HCT116 (cell line): ENCODE measurements at regions not wholly inside any gene's neighbourhood (a gene's known extent, or its start where the extent isn't known, plus 50 kb on each side); places are given as distances from the start of the nearest gene placed in this dataset.

ENCODE experiments used
- ATAC-seq: fragments of 200-7000 bp; cut with Tn5 transposase; 2 replicates; pipeline ENCODE4 v1.9.1; 2020; ENCODE audit warnings: mild to moderate bottlenecking, moderate library complexity
- BruUV-seq: library from RNA; stranded (reverse); fragments of 400-500 nt; replicated peaks from 2 replicates; lab custom pipeline; 2021; lab: Mats Ljungman, UMichigan
- CTCF ChIA-PET: fragments of 300-600 bp; sonication (Branson Sonifier 250); formaldehyde crosslinking; loops from one replicate; lab custom pipeline; 2021; ENCODE audit warnings: antibody characterized with exemption; lab: Charles Lee
- POLR2A ChIA-PET: fragments of 300-600, 350-600 bp; sonication (Branson Sonifier 250); formaldehyde crosslinking; loops from one replicate; lab custom pipeline; 2021; ENCODE audit warnings: antibody characterized with exemption; lab: Charles Lee
- RAD21 ChIA-PET, 2 experiments: fragments of 300-600 bp; sonication (Branson Sonifier 250); formaldehyde crosslinking; loops; one replicate each; lab custom pipeline; 2023; ENCODE audit warnings: low total read pairs in 2 of 2; ENCODE audit not compliant: uncharacterized antibody in 2 of 2, unreplicated experiment in 2 of 2, low non-redundant PET in 1 of 2; lab: Charles Lee
- DNase-seq: peaks from one replicate; pipeline ENCODE4 v3.0.0-alpha.2; 2010; ENCODE audit warnings: low read depth, low spot score
- H2AFZ ChIP-seq: fragments of 200-600 bp; shearing (Covaris generic), sonication (generic); 2 replicates; pipeline ENCODE4 v1.6.1; 2017; ENCODE audit warnings: low read depth, mixed run types, mixed read lengths, antibody characterized with exemption, low read length; ENCODE audit not compliant: poor library complexity, severe bottlenecking
- H3K27ac ChIP-seq: 2 replicates; pipeline ENCODE4 v1.5.1; 2012; ENCODE audit warnings: low read depth, low read length
- H3K27me3 ChIP-seq: fragments of 200-600 bp; sonication (generic); 2 replicates; pipeline ENCODE4 v1.6.1; 2016; ENCODE audit warnings: mixed run types, low read length, mixed read lengths; ENCODE audit not compliant: insufficient read depth
- H3K36me3 ChIP-seq, 2 experiments: fragments of 200-500 bp in 1 of 2; fragments of 200-600 bp in 1 of 2; sonication (Bioruptor generic) in 1 of 2; sonication (generic) in 1 of 2; 2 replicates each; pipeline versions ENCODE4 v1.5.1 to v1.6.1; 2014 to 2016; ENCODE audit warnings: low read length in 2 of 2, inconsistent platforms in 1 of 2, mixed read lengths in 1 of 2, mixed run types in 1 of 2; ENCODE audit not compliant: insufficient read depth in 2 of 2, control insufficient read depth in 1 of 2
- H3K4me1 ChIP-seq, 2 experiments: fragments of 200-600 bp in 1 of 2; sonication (generic) in 1 of 2; 2 replicates each; pipeline versions ENCODE4 v1.5.1 to v1.6.1; 2012 to 2017; ENCODE audit warnings: low read length in 2 of 2, inconsistent platforms in 1 of 2, mild to moderate bottlenecking in 1 of 2, mixed read lengths in 1 of 2, mixed run types in 1 of 2, moderate library complexity in 1 of 2; ENCODE audit not compliant: insufficient read depth in 2 of 2, control insufficient read depth in 1 of 2
- H3K4me2 ChIP-seq: fragments of 200-600 bp; sonication (generic); 2 replicates; pipeline ENCODE4 v1.6.1; 2017; ENCODE audit warnings: mixed run types, low read length, mixed read lengths
- H3K4me3 ChIP-seq, 2 experiments: fragments of 200-600 bp in 1 of 2; sonication (generic) in 1 of 2; replicated peaks in 1 of 2; 2 replicates each; pipeline ENCODE4 v1.5.1; 2011 to 2016; ENCODE audit warnings: low read length in 2 of 2, control low read depth in 1 of 2, low read depth in 1 of 2, mild to moderate bottlenecking in 1 of 2, mixed read lengths in 1 of 2, mixed run types in 1 of 2
- H3K79me2 ChIP-seq: fragments of 200-600 bp; sonication (generic); 2 replicates; pipeline ENCODE4 v1.6.1; 2017; ENCODE audit warnings: mild to moderate bottlenecking, mixed run types, low read length, moderate library complexity, mixed read lengths; ENCODE audit not compliant: insufficient read depth
- H3K9ac ChIP-seq: fragments of 200-600 bp; sonication (generic); 2 replicates; pipeline ENCODE4 v1.6.1; 2016; ENCODE audit warnings: low read length, mixed read lengths
- H3K9me2 ChIP-seq: fragments of 200-600 bp; sonication (generic), shearing (Covaris generic); 2 replicates; pipeline ENCODE4 v1.6.1; 2017; ENCODE audit warnings: mixed run types, mild to moderate bottlenecking, moderate library complexity; ENCODE audit not compliant: insufficient read depth
- H3K9me3 ChIP-seq, 2 experiments: fragments of 200-500 bp in 1 of 2; fragments of 200-600 bp in 1 of 2; sonication (Bioruptor generic) in 1 of 2; sonication (generic) in 1 of 2; 2 replicates each; pipeline ENCODE4 v1.6.1; 2014 to 2017; ENCODE audit warnings: low read length in 2 of 2, mixed read lengths in 2 of 2, inconsistent platforms in 1 of 2, low read depth in 1 of 2, mild to moderate bottlenecking in 1 of 2, mixed run types in 1 of 2, moderate library complexity in 1 of 2; ENCODE audit not compliant: control insufficient read depth in 1 of 2, insufficient read depth in 1 of 2
- H4K20me1 ChIP-seq: fragments of 200-600 bp; sonication (generic), shearing (Covaris generic); 2 replicates; pipeline ENCODE4 v1.6.1; 2017; ENCODE audit warnings: mixed run types, mild to moderate bottlenecking, moderate library complexity; ENCODE audit not compliant: insufficient read depth
- ELF1 ChIP-seq: IDR thresholded peaks from 2 replicates; pipeline ENCODE4 v1.6.1; 2012; ENCODE audit warnings: low read depth, borderline replicate concordance
- EZH2phosphoT487 ChIP-seq: fragments of 200-600 bp; IDR thresholded peaks from 2 replicates; pipeline ENCODE4 v1.6.1; 2018; ENCODE audit warnings: antibody characterized with exemption, borderline replicate concordance
- JUND ChIP-seq: IDR thresholded peaks from 2 replicates; pipeline ENCODE4 v1.6.1; 2012
- MAX ChIP-seq: IDR thresholded peaks from 2 replicates; pipeline ENCODE4 v1.6.1; 2012
- POLR2A ChIP-seq: IDR thresholded peaks from 2 replicates; pipeline ENCODE4 v1.7.0; 2011; ENCODE audit warnings: borderline replicate concordance; ENCODE audit not compliant: insufficient read depth, insufficient read length; ENCODE audit errors: extremely low read depth
- RAD21 ChIP-seq: IDR thresholded peaks from 2 replicates; pipeline ENCODE4 v1.6.1; 2012; ENCODE audit warnings: low read depth, mild to moderate bottlenecking
- SP1 ChIP-seq: IDR thresholded peaks from 2 replicates; pipeline ENCODE4 v1.6.1; 2012; ENCODE audit warnings: low read depth
- TCF7L2 ChIP-seq: IDR thresholded peaks from 2 replicates; pipeline ENCODE4 v1.7.0; 2011; ENCODE audit warnings: borderline replicate concordance, inconsistent platforms; ENCODE audit not compliant: insufficient read depth, insufficient read length; ENCODE audit errors: extremely low read depth
- ZFX ChIP-seq: fragments of 450-650 bp; IDR thresholded peaks from 2 replicates; pipeline ENCODE4 v1.6.1; 2017
- intact Hi-C: fragments of 100-400 bp; cut with micrococcal nuclease; formaldehyde crosslinking; loops from 2 replicates; pipeline ENCODE4 v1.10.0; 2022
- TF ChIP-seq, protein P1 (sequence below): IDR thresholded peaks from 2 replicates; pipeline ENCODE4 v1.6.1; 2012; ENCODE audit warnings: low read depth
- TF ChIP-seq, protein P2 (sequence below): IDR thresholded peaks from 2 replicates; pipeline ENCODE4 v1.6.1; 2012

DNA sequence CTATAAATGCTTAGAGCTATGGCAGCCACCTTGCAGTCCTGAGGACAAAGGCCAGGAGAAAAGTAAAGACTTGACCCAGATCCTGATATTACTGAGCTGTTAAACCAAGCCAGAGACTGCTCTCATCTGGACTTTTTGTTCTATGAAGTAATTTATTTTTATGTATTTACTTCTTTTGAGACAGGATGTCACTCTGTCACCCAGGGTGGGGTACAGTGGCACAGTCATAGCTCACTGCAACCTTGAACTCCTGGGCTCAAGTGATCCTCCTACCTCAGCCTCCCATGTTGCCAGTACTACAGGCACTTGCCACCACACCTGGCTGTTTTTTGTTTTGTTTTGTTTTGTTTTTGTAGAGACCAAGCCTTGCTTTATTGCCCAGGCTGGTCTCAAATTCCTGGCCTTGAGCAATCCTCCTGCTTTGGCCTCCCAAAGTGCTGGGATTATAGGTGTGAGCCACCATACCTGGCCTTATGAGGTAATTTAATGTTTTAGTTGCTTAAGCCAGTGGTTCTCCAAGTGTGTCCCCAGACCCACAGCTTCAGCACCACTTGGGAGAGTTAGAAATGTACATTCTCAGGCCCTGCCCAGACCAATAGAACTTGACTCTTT lies 112.1 kb downstream of the COPRS start:
- POLR2A ChIA-PET, result interaction anchor here (1.0 kb wide), 1 partner anchor 10 kb away, joined by 6 read pairs; no protein-coding TSS in a partner anchor
- TF ChIP-seq POLR2A, result no peak
- no peak for TF ChIP-seq SP1
- no peak for TF ChIP-seq ZFX
- TF ChIP-seq, protein P1, sequence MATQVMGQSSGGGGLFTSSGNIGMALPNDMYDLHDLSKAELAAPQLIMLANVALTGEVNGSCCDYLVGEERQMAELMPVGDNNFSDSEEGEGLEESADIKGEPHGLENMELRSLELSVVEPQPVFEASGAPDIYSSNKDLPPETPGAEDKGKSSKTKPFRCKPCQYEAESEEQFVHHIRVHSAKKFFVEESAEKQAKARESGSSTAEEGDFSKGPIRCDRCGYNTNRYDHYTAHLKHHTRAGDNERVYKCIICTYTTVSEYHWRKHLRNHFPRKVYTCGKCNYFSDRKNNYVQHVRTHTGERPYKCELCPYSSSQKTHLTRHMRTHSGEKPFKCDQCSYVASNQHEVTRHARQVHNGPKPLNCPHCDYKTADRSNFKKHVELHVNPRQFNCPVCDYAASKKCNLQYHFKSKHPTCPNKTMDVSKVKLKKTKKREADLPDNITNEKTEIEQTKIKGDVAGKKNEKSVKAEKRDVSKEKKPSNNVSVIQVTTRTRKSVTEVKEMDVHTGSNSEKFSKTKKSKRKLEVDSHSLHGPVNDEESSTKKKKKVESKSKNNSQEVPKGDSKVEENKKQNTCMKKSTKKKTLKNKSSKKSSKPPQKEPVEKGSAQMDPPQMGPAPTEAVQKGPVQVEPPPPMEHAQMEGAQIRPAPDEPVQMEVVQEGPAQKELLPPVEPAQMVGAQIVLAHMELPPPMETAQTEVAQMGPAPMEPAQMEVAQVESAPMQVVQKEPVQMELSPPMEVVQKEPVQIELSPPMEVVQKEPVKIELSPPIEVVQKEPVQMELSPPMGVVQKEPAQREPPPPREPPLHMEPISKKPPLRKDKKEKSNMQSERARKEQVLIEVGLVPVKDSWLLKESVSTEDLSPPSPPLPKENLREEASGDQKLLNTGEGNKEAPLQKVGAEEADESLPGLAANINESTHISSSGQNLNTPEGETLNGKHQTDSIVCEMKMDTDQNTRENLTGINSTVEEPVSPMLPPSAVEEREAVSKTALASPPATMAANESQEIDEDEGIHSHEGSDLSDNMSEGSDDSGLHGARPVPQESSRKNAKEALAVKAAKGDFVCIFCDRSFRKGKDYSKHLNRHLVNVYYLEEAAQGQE, result no peak
- TF ChIP-seq EZH2phosphoT487, result no peak
- TF ChIP-seq, protein P2, sequence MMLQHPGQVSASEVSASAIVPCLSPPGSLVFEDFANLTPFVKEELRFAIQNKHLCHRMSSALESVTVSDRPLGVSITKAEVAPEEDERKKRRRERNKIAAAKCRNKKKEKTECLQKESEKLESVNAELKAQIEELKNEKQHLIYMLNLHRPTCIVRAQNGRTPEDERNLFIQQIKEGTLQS, result no peak
- TF ChIP-seq ELF1, result no peak
- no peak for TF ChIP-seq RAD21
- no peak for TF ChIP-seq JUND
- no peak for TF ChIP-seq TCF7L2
- no peak for TF ChIP-seq MAX
- TF ChIP-seq, all 23 proteins: peak for 0
- Histone ChIP-seq H3K79me2 (no peaks in the 10 kb centered on the region), H2AFZ (no peak overlapping the region), H3K4me1 (no peaks in the 10 kb centered on the region), H3K9me3 (no peaks in the 10 kb centered on the region), H4K20me1 (no peaks in the 10 kb centered on the region), H3K27ac (no peak overlapping the region), H3K4me3 (no peak overlapping the region), H3K36me3 (no peaks in the 10 kb centered on the region), H3K9me2 (no peaks in the 10 kb centered on the region), H3K4me2 (no peak overlapping the region), H3K27me3 (no peaks in the 10 kb centered on the region), H3K9ac (no peak overlapping the region)
- ChIA-PET RAD21 (no interaction called here), CTCF (no interaction called here)
- DNase-seq (no peak), ATAC-seq (no peak)
- intact Hi-C loops, result no loop called here
- no TSS peak for BruUV-seq
